NOMO-1 treated with DMSO at 0.1 percent for 48 hours (cell line): ENCODE measurements at regions not wholly inside any gene's neighbourhood (a gene's known extent, or its start where the extent isn't known, plus 50 kb on each side); places are given as distances from the start of the nearest gene placed in this dataset.
"Not testable (repeated sequence)": the region's sequence is repeated elsewhere in the genome, so short reads cannot be mapped to it uniquely, and the experiment has no call there.

Source experiments
- DNase-seq: peaks from one replicate; lab custom pipeline; 2025; ENCODE audit not compliant: unreplicated experiment; lab: John Stamatoyannopoulos, UW

DNA sequence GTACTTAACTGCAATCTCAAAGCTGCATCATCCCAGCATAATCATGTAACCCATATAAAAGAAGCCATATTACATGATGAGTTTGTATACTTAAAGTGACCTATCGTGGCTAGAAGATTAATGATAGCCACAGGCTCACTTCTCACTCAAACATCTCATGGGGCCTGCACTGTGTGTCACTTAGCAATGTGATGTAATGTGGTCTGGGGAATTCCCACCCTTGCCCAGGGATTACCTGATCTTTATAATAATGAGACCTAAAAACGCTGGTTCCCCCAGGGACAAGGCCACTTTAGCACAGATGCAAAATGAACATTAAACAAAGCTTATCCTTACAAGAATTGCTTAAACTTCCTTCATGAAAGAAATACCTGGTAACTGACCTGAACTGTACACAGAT, 427.1 kb upstream of the CNTNAP5 start:
- DNase-seq = no peak

DNA sequence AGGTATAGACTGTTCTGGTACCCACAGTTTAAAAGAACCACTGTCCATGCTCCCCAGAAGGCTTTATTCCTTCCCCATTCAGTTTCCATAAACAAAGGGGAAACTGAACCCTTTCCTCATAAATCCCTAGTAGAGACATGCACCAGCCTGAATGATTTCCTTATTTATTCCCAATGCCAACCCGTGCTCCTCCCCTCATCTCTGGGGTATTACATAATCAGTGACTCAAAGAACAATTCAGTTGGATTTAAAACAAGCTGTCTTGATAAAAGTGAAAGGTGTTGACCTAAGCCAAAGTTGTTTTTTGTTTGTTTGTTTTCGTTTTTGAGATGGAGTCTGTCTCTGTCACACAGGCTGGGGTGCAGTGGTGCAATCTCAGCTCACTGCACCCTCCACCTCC, 418.5 kb upstream of the CNTNAP5 start:
- no peak for DNase-seq

DNA sequence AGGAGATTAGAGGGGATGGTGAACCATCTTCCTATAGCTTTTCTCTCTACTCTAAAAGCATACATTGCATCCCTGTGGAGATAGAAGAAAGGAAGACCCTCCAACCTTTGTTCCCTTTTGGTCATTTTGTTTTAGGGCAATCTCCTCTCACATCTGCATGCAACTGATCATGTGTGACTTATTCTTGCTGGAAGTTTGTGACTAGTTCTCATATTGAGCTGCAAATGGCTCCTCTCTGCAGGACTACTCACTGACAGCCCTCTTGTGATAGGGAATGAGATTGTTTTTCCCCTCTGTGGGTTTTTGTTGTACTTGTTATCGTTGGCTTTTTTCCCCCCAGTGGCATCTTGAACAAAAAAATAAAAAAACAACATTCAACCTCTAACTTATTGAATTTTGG, 416.0 kb upstream of the CNTNAP5 start:
- no peak for DNase-seq

- no peak for DNase-seq
Observed at GRCh38 chr2:123614596-123614995, 410.5 kb upstream of the CNTNAP5 start.

- DNase-seq = not testable (repeated sequence)
Observed at GRCh38 chr2:123618642-123619041, 406.4 kb upstream of the CNTNAP5 start.

- no peak for DNase-seq
Observed at GRCh38 chr2:123624816-123625215, 400.3 kb upstream of the CNTNAP5 start.

GRCh38 chr2:123636232-123636631, 388.9 kb upstream of the CNTNAP5 start:
- DNase-seq = no peak

- DNase-seq = no peak
Observed at GRCh38 chr2:123640685-123641335, 384.3 kb upstream of the CNTNAP5 start.

DNA sequence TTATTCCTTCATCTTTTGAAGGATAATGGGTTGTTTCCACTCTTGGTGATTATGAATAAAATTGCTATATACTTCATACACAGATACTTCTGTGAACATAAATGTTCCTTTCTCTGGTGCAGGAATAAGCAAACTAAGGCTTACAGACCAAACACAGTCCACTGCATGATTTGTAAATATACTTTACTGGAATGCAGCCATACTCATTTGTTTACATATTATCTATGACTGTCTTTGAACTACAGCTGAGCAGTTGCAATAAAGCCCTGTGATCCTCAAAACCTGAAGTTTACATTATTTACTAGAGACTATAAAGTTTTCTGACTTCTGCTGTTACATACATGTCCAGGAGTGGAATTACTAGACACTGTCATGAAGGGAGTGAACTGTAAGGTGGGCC, 381.0 kb upstream of the CNTNAP5 start:
- DNase-seq = no peak

DNA sequence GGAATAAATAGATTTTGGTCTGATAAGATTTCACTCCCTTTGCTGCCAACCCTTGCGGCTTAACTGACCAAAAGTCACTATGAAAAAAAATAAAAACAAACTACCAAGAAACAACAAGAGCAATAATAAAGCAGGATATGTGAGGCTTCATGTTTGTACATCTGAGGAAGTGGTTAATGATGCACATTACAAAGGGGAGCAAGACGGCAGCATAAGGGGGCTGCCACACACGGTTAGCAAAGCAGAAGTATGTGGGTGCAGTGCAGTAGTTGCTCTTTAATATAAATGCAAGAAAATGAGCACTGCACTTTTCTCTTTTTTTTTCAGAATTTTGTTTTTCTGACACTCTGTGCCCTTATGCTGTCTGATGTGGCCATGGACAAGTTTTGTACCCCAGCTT, 377.1 kb upstream of the CNTNAP5 start:
- DNase-seq = no peak

- DNase-seq = no peak
Observed at GRCh38 chr2:123648956-123649355, 376.1 kb upstream of the CNTNAP5 start.

DNA sequence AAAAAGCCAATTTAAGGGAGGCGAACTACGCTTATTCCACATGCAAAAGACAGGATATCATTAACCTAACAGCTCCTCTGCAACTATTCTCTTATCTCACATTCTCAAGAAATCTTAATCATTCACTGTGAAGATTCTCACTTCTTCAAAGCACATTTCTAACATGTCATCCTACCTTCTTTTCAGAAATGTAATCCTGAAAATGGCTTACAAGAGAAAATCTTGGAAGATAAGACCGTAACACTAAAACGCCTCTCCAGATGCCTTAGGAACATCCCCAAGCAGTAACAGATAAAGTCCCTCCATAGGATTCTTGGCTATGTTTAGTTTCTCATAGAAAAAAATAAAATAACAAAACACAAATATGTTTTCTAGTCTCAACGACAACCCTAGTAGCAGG, 373.9 kb upstream of the CNTNAP5 start:
- no peak for DNase-seq

GRCh38 chr2:123652320-123652719, 372.8 kb upstream of the CNTNAP5 start:
- no peak for DNase-seq

- DNase-seq = no peak
Observed at GRCh38 chr2:123656590-123656989, 368.5 kb upstream of the CNTNAP5 start.

GRCh38 chr2:123659120-123659519, 366.0 kb upstream of the CNTNAP5 start:
- no peak for DNase-seq

GRCh38 chr2:123670286-123670685, 354.8 kb upstream of the CNTNAP5 start:
- DNase-seq = no peak

GRCh38 chr2:123683797-123684196, 341.3 kb upstream of the CNTNAP5 start:
- not testable (repeated sequence) for DNase-seq

DNA sequence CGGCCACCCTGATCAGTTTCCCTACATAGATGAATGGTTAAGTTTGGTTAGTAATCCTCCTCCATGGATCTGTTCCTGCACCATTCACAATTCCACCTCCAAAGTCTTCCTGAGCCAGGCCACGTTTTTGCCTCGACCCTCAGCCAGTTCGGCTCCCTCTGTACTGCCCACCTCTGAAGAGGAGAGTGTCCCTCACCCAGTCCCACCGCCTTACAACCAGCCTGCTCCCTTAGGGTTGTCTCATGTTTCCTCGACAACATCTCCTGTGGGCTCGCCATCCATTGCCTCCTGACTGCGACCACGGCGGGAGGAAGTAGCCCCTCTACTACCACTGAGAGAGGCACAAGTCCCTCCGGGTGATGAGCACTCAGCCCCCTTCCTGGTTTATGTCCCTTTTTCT, 338.0 kb upstream of the CNTNAP5 start:
- no peak for DNase-seq

GRCh38 chr2:123688231-123688940, 336.7 kb upstream of the CNTNAP5 start:
- DNase-seq = no peak

GRCh38 chr2:123692121-123692520, 333.0 kb upstream of the CNTNAP5 start:
- no peak for DNase-seq

- DNase-seq = peak; percentile 56
Observed at GRCh38 chr2:123693836-123694235, 331.3 kb upstream of the CNTNAP5 start.

DNA sequence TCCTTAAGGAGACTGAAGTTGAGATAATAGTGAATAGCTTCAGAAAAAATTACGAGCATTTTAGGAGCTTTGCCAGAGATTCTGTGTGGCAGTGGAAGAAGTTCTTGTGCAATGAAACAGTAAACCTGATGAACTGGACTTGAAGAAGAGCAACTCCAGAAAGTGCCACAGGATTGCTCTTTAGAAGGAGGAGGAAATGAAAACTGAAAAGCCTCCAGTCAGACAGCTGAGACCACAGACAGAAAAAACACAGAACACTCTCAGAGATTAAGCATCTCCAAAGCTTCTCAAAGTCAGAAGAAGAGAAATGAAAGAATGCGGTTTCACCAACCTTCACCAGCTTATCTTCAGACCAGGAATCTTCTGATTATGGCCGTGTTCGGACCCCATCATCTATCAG, 329.7 kb upstream of the CNTNAP5 start:
- no peak for DNase-seq

GRCh38 chr2:123696021-123696420, 329.1 kb upstream of the CNTNAP5 start:
- DNase-seq = no peak
